NCI-H1930 (cell line): ENCODE measurements at regions not wholly inside any gene's neighbourhood (a gene's known extent, or its start where the extent isn't known, plus 50 kb on each side); places are given as distances from the start of the nearest gene placed in this dataset.

Source experiments
- DNase-seq, 2 experiments: peaks; one replicate each; lab custom pipeline; 2025; lab: John Stamatoyannopoulos, UW

DNA sequence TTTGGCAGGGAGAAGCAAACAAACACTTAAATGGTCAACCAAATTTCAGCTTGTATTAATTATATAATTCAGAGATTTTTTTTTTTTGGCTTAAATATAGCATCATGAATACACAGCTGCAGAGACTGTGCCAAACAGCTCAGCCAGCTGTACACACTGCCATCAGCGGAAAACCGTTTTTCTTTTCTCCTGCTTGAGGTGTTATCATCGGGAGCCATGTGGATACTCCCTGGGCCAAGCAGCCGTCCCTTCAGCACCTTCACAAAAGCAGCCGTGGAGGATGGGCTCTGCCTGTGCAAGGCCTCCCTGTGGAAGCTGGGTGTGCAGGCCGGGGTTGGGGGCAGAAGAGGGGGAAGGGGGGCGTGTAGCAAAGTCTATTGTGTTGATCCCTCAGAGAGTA is 85.0 kb downstream of the NUF2 start:
- DNase-seq, result no peak

DNA sequence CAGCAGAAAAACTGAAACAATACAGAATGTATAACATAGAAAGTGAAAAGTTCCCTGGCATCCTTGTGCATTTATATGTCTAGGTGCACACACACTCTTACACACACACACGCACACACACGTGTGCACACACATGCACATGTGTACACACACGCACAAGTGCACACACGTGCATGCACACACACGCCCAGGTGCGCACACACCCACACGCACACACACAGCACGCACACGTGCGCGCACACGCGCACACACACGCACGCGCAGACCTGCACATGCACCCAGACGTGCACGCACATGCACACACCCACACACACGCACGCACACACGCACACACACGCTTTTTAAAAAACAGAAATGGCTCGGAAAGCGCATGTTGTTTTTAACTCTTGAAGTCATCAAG is 86.5 kb downstream of the NUF2 start:
- no peak for DNase-seq

DNA sequence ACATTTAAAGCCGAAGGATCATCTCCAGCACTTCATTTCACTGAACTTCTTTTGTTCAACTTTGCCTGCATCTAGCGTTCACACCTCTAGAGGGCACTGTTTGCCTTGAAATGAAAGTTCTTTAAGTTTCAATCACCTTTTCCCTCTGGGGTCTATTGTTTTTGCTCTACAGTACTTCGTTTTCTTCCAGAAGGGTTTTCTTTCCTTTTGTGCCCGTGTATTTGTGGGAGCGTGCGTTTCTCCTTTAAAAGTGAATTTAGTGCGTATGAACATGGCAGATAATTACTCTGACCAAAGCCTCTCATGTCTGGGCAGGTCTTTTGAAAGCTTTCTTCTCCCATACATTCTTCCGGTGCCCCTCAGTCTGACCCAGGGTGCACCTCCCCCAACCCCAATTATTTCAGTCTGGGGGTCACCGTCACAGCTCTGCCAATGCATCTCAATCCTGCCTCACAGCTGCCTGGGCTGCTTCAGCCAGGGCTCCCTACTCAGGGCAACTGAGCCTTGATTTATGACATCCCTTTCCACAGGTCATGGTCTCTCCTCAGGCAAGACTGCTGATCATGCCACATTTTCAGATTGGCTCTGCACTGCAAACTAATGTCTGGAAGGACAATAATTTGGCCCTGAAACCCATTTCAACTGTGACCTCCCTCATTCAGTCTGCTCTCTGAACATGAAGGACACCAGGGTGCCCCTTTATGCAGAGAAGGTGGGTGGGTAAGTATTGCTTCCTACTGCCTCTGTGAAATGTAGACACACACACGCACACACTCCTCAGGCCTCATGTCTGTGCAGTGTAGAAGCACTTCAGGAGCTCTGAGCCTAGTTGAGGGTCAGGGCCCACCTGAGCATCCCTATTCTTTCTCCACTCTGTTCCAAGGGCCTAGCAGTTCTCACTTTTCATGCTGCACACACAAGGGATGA is 88.6 kb downstream of the NUF2 start:
- DNase-seq, result peak; percentile 18 to 64

DNA sequence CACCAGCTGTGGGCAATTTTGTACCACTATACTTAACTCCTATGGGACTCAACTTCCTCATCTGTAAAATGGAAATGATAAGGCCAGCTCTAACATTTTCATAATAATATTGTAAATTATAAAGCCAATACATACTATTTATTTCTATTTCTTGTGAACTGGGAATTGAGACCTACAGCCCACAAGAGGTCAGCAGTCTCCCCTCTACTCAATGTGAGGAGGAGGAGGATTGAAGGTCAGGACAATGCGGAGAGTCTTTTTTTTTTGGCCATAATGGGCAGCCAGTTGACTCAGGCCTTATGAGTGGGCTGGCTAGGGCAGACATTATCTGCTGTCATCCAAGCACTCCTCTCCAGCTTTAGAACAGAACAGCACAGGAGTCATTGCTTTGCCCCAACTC is 90.5 kb downstream of the NUF2 start:
- DNase-seq, result no peak

DNA sequence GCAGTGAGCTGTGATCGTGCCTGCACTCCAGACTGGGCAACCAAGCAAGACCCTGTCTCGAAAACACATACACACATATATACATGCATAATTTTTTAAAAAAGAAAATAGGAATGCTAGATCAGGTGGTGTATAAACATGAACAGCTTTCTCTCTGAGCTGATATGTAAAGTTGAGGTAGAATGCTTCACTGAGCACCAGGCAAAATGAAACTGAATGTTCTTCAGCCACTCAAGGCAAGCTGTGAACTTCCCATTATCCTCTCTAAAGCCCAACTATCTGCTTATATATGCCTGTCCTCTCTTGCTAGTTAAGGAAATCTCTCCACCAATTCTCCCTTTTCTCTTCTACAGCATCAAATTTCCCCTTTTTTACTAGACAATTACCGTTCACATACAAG is 93.0 kb downstream of the NUF2 start:
- DNase-seq, result no peak

DNA sequence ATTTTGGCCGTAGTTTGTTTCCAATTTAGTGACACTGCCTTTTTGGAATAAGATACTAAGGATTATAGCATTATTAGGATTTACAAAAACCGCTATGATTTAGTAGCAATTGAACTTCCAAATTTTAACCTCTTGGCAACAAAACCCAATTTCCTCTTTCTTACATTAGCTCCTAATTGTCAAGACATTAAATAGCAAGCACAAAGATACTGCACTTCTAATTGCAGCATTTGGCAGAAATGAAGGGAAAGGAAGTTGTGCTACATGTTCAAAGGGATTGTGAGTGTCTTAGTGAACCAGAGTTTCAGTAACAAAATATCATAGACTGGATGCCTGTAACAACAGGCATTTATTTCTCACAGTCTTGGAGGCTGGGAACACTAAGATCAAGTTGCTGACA is 99.9 kb downstream of the NUF2 start:
- no peak for DNase-seq

DNA sequence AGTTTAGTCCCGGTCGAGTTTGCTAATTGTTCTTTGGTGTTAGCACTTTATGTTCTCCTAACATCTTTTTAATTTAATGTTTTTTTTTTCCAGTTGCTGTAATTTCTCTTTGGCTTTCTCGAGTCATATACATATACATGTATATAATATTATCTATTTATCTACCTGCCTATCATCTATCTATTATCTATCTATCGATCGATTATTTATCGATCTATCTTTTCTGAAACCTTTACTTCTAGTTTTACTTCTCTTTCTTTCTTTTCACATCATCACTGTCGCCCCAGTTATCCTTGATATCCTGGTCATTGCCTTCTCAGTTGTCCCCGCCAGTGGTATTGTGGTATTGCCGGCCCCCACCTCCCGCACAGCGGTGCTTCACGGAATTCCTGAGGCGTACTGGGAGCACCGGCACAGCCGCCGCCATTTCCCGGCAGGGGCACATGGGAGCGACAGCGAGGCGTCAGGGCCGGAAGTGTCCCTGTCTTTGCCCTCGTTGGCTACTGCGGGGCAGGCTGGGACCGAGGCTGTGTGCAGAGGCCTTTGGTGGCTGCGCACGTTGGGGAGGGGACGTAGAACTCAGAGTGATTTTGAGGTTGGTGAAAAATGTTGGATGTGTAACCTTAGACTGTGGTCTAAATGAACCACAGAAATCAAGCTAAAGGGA is 101.1 kb downstream of the NUF2 start:
- no peak for DNase-seq

DNA sequence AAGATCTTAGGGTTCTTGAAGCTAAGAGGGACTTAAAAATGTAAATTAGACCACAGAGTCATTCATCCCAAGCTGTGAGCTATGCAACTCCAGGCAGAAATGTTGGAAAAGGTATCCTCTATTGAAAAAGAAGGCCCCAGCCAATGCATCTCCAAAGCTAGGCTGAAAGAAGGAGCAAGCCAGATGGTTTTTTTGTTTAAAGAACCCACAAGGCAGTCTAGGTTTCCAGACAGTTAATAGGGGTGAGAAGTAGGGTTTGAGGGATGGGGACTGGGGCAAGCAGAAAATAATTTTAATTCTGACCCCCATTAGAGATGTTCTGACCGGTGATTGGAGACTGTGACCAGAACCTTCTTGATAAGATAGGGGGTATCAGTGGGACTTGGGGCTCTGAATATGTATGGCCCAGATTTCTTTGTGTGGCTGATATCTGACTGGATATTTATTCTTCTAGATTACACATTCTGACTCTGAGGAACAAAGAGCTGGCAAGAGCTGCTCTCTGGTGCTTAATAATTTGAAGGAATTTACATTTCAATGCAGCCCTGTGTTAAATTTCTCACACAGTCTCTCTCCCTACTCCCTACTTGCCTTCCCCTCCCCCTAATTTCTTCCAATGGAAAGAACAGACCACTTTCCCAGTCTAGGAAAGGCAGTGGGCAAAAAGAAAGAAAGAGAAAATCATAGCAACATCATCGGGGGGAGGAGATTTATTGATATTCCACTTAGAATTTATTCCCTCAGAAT is 104.9 kb downstream of the NUF2 start:
- DNase-seq, result no peak

DNA sequence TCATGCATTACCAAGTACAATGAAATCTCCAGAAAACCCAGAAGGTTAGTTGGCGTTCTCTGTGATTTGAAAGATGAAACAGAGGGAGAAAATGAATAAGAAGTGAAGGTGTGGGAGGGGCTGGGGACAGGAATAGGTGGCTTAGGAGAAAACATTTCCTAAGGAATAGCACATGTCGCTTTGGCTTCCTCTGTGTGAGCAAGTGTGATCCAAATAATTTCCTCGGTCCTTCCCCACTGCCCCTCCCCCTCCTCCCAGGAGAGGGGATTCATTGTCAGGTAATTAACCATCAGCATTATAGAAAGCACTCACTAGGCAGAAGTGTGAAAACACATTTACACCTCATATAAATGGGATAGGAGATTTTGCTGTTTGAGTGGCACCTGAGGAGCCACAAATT is 105.5 kb downstream of the NUF2 start:
- no peak for DNase-seq

DNA sequence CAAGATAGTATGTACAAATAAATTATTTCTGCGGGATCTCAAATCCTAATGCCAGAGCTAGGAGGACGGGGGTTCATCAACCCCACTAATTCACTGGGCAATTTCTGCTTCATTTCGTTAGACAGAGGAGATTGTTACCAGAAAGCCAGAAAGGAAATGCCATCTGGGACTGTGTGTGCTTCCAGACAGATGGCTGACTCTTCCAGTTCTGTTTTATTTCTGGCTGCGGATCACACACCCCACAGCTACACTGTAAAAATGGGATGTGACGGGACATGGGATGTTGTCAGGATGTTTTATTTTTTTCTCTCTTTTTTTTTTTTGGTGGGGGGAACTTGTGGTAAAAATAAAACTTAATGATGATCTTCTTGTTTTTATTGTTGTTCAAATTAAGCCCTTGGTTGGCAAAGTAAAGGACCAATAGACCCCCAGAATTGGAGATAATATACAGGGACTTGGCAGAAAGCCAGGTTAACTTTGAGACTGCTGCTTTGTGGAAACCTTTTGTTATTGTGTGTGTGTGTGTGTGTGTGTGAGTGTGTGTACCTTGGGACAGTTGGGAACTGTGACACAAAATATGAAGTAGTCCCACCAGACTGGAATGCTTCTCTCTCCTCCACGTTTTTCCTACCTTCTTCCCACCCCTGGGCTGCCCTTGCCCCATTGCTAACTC is 114.5 kb downstream of the NUF2 start:
- no peak for DNase-seq

DNA sequence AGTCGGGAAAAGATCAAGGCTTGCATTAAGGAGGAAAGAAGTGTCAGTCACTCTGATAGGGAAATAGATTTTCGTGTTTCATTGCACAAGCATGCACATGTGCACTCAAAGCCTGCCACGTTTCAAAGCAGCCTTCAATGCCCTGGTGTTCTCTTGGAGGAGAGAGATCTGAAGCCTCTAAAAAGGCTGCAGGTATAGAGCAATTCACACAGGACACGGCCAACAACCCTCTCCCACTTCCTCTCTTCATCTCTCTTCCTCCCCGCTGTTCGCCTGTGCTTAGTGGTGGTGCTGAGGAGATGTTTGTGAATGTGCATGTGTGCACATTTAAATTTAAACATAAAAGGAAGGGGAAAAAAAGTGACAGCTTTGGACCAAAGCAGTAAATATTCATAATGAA is 117.7 kb downstream of the NUF2 start:
- DNase-seq, result no peak

DNA sequence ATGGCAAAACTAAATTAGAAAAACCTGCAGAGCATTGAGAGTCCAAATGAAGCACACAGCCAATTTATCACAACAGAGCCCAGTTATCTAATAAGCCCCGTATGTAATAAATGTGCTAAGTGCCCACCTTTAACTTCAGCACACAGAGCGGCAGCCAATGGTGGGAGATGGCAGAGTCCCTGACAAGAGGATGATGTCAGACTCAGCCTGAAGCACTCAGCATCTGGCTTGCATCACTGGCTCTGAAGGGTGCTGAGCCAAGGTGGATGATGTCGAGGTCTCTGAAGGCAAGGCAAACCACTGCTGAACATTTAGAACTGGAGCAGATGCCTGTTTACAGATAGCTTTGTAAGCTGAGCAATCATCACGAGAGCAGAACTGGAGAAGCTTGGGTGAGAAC is 118.3 kb downstream of the NUF2 start:
- no peak for DNase-seq

DNA sequence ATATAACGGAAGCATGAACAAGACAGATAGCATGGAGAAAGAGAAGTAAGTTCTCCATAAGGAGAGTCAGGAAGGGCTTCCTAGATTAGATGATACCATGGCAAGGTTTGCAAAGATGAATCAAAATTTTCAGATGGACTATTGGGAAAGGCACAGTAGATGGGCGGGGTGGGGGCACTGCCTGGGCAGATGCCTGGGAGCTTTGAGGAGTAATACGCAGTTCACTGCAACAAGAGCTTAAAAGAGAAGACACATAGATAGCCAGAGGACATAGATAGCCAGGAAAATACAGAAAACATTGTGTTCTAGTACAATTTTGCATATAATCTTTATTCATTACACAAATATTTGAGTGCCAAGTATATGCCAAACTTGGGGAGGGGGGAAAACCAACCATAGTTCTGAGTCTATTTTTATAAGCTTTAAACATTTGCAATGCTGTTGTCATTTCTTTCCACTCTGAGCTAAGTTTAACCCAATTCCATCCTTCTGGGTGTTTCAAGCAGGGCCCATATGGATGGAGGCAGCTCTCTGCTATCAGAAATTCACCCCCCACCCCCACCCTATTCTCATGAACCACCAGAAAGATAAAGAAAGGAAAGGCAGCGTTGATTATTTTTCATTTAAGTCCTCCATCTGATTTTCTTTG is 120.6 kb downstream of the NUF2 start:
- DNase-seq, result no peak

DNA sequence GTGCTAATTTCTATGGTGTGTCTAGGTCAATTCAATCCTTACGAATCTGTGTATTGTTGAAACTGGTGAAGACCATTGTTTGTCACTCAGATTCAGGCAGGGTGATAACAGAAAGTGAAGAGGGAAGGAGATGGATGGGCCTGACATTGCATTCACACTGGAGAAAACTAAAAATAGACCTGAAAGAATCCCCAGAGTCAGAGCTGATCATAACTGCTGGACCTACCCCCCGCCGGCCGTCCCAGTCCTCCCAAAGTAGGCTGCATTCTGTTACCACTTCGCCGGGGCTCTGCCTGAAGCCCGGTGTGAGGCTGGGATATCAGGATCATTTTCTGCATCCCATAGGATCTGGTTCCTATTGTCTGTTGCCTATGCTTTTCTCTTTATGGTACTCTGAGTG is 121.1 kb downstream of the NUF2 start:
- DNase-seq, result no peak

DNA sequence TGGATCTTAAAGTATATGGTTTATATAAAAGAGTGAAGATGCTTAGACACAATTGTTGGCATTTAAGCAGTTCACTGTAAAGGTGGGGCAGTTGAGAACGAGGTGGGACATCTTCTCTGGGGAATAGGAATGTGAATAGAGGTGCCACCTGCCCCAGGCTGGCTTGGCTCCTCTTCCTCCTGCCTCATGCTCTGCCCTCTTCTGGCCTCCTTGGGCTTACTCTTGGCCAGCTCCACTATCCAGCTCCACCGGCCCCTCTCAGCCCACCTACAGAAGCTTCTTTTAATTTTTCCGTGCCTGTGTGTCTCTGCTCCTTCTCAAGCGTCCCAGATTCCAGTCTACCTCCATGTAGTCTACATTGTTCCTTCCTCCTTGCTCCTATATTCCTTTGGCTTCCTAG is 122.1 kb downstream of the NUF2 start:
- peak in 1 of 2 experiments; percentile 13 for DNase-seq

DNA sequence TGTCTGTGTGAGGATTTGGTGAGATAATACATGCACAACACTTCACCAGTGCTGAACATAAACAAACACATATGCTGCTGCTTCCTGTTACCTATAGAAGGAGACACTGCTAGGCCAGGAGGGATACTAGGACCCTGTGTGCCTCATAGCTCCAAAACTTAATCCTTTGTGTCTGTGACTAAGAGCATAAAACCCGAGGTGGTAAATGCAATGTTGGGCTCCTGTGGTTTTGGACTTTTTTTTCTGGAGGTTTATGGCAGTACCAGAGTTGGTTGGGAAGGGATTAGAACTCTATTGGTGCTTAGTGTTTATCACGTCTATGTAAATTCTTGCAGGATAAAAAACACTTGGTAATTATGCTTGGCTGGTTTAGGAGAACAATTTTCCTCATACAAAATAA is 122.9 kb downstream of the NUF2 start:
- no peak for DNase-seq

DNA sequence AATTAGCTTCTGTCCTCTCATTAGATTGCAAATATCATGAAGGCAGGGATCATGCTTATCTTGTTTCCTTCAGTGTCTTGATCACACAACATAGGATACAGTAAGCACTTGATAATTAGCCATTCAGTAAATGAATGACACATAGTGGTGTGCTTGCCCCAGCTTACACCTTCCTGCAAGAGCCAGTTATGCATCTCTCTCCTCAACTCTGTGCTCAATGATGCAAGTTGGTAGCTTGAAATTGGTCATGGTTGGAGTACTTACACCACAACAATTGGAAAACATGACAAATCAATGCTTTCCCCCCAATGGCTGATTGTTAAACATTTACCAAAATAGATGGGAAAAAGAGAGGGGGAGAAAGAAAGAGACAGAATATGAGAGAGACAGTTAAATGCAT is 129.2 kb downstream of the NUF2 start:
- DNase-seq, result no peak

DNA sequence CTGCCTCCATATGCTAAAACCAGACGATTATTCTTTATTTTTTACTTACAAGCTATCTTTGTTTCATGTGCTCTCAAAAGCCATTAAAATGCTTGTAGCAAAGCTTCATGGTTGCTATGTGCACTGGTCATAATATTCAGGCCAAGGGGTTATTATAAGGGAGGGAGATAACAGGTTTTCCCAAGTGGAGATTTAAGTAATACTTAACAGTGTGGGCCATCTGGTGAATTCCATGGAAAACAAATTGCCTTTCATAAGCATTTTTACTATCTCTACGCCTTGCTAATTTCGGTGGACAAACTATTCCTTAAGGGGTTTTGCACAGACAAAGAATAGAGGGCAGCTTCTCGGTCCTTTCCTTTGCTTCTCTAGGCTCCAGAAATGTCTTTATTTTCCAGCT is 137.8 kb downstream of the NUF2 start:
- DNase-seq, result no peak

DNA sequence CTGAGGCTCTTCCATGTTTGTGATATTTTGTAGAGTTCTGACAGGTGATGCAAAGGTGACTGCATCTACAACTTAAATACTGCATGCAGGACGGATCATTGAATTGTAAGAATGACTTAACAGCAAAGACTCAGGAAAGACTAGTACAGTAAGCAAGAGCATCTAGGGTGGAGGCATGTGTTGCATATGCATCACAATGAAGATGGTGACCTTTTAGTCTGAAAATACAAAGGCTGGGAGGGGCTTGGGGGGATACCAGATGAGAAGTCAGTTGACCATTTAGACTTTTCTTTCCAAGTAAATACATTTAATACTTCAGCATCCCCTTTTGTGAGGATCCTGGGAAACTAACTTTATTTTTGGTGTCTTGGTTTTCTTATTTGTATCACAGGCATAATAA is 145.5 kb downstream of the NUF2 start:
- DNase-seq, result no peak

DNA sequence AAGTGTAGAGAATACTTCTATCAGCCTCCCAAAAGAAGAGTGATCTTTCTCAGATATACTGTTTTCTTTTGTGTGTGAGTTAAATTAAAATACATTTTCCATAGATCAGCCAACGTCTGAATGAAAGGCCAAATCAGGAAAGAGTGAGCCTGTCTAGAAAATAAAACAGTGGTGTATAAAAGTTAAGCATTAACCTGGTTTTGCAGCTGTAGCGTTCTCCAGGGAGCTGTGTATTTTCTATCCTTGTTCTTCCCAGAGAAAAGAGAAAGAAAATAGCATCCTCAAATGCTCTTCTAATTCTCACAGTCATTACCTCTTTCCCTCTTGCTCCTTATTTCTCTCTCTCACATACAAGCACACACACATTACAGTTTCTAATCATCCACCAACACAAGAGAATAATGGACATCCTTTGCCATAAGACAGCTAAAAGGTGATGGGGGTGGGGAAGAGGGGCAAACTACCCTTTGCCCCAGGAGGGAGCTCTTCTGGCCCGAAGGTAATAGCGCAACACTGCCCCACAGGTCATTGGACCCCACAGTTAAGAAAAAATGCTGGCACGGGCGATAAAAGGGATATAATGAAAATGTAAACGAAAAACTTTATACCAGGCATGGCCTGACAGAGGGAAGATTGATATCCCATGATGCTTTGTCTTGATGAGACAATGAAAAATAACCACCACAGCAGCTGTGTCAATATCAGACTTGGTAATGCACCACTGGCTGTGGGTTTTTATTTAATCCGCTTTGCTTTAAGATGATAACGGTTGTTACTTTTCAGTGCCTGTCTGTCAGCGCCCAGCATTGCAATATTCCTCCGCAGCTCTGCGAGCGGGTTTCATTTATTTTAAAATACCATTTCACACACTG is 150.3 kb downstream of the NUF2 start:
- peak; percentile 74 to 92 for DNase-seq
